ENCODE measurements at regions not wholly inside any gene's neighbourhood (a gene's known extent, or its start where the extent isn't known, plus 50 kb on each side); places are given as distances from the start of the nearest gene placed in this dataset.

GRCh38 chr17:69729944-69730343, 315.4 kb downstream of the MAP2K6 start:
- no peak for ATAC-seq (ENCODE audit: insufficient number of reproducible peaks, low FRiP score, low read depth)

DNA sequence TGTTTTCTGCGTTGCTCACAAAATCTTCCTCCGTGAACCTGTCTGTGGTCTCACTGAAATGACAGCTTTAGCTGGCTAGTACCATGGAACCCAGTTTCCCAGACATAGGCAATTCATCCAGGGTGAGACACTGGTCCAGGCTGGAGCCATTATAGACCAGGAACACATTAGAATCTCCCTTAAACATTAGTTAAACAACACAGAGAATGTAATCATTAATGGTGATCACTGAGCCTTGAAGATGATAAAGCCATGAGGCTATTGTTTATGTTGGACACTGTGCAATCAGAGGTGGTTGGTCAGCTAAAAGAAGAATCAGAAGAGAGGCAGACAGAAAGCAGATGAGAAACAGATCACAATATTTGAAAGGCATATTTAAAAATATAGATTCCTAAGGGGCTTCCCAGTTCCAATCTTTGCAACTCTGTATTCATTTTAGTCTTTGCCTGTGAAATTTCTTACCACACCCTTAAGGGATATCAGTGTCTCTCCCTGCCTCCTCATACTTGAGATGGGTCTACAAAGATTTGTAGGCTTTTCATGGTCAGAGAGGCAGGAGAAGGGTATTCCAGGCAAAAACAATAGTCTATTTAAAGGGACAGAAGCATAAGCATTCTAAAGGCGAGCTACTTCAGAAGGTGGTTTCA, 317.9 kb downstream of the MAP2K6 start:
- ATAC-seq (ENCODE audit: insufficient number of reproducible peaks, low FRiP score, low read depth) = no peak
- H3K27ac ChIP-seq = no peak overlapping the region

More at GRCh38 chr17:69729944-69730343, 315.4 kb downstream of the MAP2K6 start:
- no peaks in the 10 kb centered on the region for H3K9me3 ChIP-seq
- H3K36me3 ChIP-seq = no peaks in the 10 kb centered on the region
- no peak for TF ChIP-seq CTCF (IDR thresholded peaks at IDR 0.05)
- H3K4me1 ChIP-seq (ENCODE audit: control insufficient read depth in 1 of 2, low read depth in 2 of 2) = peaks cover 0 to 15% of the 10 kb centered on the region in 2 donors
- H3K27me3 ChIP-seq (replicated peaks; ENCODE audit: insufficient read depth) = no peaks in the 10 kb centered on the region
- H3K4me3 ChIP-seq = no peak overlapping the region
- DNase-seq (ENCODE audit: low spot score) = no peak
- no peak overlapping the region for H3K27ac ChIP-seq

DNA sequence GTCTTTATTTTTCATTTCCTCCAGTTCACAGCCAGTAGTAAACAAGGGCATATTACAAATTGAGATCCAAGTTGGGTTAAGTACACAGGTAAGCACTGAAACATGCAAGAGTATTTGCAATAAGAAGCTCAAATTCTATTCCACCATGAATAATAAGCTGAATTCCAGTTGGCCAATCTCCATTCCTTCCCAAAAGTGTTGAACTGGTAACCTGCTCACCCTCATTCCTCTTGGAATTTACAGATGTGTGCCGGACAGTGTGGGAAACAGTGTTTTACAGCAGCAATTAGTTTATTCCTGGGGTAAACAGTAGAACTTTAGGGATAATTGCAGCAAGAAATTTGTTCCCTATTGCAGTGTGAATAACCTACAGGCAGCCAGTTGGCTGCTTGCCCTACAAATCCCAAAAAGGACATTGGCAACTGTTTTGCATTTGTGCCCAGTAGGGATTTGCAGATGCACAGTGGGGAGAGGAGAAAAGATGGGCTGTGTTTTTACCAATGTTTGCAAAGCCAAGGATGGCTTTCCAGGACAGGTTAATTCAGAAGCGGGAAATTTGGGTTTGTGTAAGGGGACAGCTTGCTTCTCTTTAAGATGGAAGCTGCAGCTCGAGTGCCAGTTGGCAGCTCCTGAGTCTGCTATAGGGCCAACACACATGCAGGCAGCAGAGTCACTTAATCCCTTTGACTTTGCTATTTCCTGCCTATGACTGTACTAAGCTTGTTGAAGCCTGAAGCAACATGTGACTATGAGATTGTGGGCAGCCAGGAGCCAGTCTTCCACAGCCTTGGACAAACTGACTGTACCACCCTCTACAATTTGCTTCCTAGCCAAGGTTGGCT, 318.9 kb downstream of the MAP2K6 start:
- Histone ChIP-seq H3K27ac (no peak overlapping the region), H3K9me3 (no peaks in the 10 kb centered on the region), H3K4me1 (ENCODE audit: control insufficient read depth in 1 of 2, low read depth in 2 of 2) (peaks cover 0 to 15% of the 10 kb centered on the region in 2 donors), H3K36me3 (no peaks in the 10 kb centered on the region), H3K4me3 (no peak overlapping the region), H3K27me3 (replicated peaks; ENCODE audit: insufficient read depth) (no peaks in the 10 kb centered on the region)
- ATAC-seq (ENCODE audit: insufficient number of reproducible peaks, low FRiP score, low read depth) (peak; percentile 28), DNase-seq (ENCODE audit: low spot score) (no peak)
- TF ChIP-seq CTCF (IDR thresholded peaks at IDR 0.05) = no peak

More for the DNA sequence above, 317.9 kb downstream of the MAP2K6 start:
- no peak for DNase-seq (ENCODE audit: low spot score)
- TF ChIP-seq CTCF (IDR thresholded peaks at IDR 0.05) = no peak
- no peaks in the 10 kb centered on the region for H3K36me3 ChIP-seq
- H3K4me3 ChIP-seq = no peak overlapping the region
- no peaks in the 10 kb centered on the region for H3K27me3 ChIP-seq (replicated peaks; ENCODE audit: insufficient read depth)
- no peaks in the 10 kb centered on the region for H3K9me3 ChIP-seq
- peaks cover 0 to 15% of the 10 kb centered on the region in 2 donors for H3K4me1 ChIP-seq (ENCODE audit: control insufficient read depth in 1 of 2, low read depth in 2 of 2)

DNA sequence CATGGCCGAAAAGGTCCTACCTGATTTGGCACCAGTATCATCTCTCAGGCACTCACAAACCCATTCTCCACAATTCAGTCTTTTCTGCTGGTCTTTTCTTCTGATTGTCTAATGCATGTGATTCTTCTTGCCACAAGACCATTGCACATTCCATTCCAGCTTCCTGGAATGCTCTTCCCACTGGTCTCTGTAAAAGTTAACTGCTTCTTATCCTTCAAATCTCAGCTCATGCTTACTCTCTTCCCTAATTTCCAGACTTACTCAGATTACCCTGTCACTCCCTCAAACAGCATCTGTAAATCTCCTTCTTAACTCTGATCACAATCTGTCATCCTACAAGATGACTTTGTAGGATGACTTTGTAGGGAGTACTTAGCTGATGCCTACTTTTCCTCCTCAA, 320.2 kb downstream of the MAP2K6 start:
- H3K4me3 ChIP-seq = no peak overlapping the region
- H3K4me1 ChIP-seq (ENCODE audit: control insufficient read depth in 1 of 2, low read depth in 2 of 2) = peaks cover 0 to 15% of the 10 kb centered on the region in 2 donors
- no peak for TF ChIP-seq CTCF (IDR thresholded peaks at IDR 0.05)
- H3K27me3 ChIP-seq (replicated peaks; ENCODE audit: insufficient read depth) = no peaks in the 10 kb centered on the region
- no peaks in the 10 kb centered on the region for H3K36me3 ChIP-seq
- no peak overlapping the region for H3K27ac ChIP-seq
- H3K9me3 ChIP-seq = no peaks in the 10 kb centered on the region
- DNase-seq (ENCODE audit: low spot score) (no peak), ATAC-seq (ENCODE audit: insufficient number of reproducible peaks, low FRiP score, low read depth) (no peak)

GRCh38 chr17:69735285-69735684, 320.8 kb downstream of the MAP2K6 start:
- no peak for DNase-seq (ENCODE audit: low spot score)
- TF ChIP-seq CTCF (IDR thresholded peaks at IDR 0.05) = no peak
- Histone ChIP-seq H3K27me3 (replicated peaks; ENCODE audit: insufficient read depth) (no peaks in the 10 kb centered on the region), H3K9me3 (no peaks in the 10 kb centered on the region), H3K4me1 (ENCODE audit: control insufficient read depth in 1 of 2, low read depth in 2 of 2) (peaks cover 0 to 15% of the 10 kb centered on the region in 2 donors), H3K4me3 (no peak overlapping the region), H3K27ac (no peak overlapping the region), H3K36me3 (no peaks in the 10 kb centered on the region)
- no peak for ATAC-seq (ENCODE audit: insufficient number of reproducible peaks, low FRiP score, low read depth)

Data from thoracic aorta (tissue), 2 donors.